DOHH2 (cell line): ENCODE measurements at regions not wholly inside any gene's neighbourhood (a gene's known extent, or its start where the extent isn't known, plus 50 kb on each side); places are given as distances from the start of the nearest gene placed in this dataset.

ENCODE experiments used
- EZH2phosphoT487 ChIP-seq: fragments of 200-600 bp; sonication (generic); IDR thresholded peaks from 2 replicates; pipeline ENCODE4 v1.6.1; 2017; ENCODE audit warnings: borderline replicate concordance, mild to moderate bottlenecking, antibody characterized with exemption, low read length, moderate library complexity, mixed read lengths
- TF ChIP-seq, protein P1 (sequence below): fragments of 200-600 bp; sonication (generic); IDR thresholded peaks from one replicate; pipeline ENCODE4 v1.5.1; 2014; ENCODE audit warnings: antibody characterized with exemption, mild to moderate bottlenecking, low read depth, low read length; ENCODE audit not compliant: poor library complexity, severe bottlenecking

DNA sequence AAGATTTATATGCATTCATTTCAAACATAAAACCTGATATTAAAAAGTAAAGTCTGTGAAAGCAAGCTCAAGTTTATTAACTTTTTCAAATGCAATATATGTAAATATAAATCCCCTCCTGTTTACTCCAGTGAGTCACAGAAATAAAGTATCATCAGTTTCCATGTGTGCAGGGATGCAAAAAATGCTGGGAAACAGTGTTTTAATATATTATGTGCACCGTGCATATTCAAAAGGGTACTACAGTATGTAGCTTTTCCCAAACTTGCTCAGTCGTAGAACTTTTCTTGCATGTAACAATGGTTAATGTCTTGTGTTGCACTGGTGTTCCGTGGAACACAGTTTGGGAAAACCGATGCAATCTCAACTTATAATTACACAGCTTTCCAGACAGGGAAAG, 60.7 kb downstream of the CCDC185 start:
- TF ChIP-seq, protein P1, sequence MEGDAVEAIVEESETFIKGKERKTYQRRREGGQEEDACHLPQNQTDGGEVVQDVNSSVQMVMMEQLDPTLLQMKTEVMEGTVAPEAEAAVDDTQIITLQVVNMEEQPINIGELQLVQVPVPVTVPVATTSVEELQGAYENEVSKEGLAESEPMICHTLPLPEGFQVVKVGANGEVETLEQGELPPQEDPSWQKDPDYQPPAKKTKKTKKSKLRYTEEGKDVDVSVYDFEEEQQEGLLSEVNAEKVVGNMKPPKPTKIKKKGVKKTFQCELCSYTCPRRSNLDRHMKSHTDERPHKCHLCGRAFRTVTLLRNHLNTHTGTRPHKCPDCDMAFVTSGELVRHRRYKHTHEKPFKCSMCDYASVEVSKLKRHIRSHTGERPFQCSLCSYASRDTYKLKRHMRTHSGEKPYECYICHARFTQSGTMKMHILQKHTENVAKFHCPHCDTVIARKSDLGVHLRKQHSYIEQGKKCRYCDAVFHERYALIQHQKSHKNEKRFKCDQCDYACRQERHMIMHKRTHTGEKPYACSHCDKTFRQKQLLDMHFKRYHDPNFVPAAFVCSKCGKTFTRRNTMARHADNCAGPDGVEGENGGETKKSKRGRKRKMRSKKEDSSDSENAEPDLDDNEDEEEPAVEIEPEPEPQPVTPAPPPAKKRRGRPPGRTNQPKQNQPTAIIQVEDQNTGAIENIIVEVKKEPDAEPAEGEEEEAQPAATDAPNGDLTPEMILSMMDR: no peak
- no peak for TF ChIP-seq EZH2phosphoT487
